ENCODE measurements at regions not wholly inside any gene's neighbourhood (a gene's known extent, or its start where the extent isn't known, plus 50 kb on each side); places are given as distances from the start of the nearest gene placed in this dataset.

DNA sequence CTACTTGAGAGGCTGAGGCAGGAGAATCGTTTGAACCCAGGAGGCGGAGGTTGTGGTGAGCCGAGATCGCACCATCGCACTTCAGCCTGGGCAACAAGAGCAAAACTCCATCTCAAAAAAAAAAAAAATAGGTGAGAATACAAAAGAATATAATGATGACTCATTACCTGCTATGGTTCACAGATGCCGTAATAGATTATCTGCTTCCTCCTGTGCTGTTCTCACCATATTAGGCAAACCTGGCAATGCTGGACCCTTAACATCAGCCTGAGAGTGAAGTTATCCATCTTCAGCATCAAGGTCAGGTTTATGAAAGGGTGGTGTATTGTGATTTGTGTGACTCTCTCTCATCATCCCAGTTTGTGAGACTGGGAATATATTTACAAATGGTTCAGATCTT, 271.3 kb upstream of the CPHXL start:
- Histone ChIP-seq H3K27me3 (ENCODE audit: control insufficient read depth in 2 of 2, insufficient read depth in 2 of 2, low read length in 2 of 2) (no peaks in the 10 kb centered on the region), H3K9me3 (replicated peaks; ENCODE audit: control insufficient read depth, insufficient read depth, low read length) (peaks cover 2% of the 10 kb centered on the region), H3K4me3 (replicated peaks in 1 of 3; ENCODE audit: insufficient read depth in 1 of 3, low read depth in 1 of 3, low read length in 3 of 3) (no peak overlapping the region), H3K27ac (ENCODE audit: insufficient read depth, low read depth, low read length) (no peak overlapping the region), H3K36me3 (ENCODE audit: control insufficient read depth in 2 of 2, extremely low read depth in 1 of 2, insufficient read depth in 2 of 2, low read length in 2 of 2) (no peaks in the 10 kb centered on the region), H3K79me2 (ENCODE audit: control insufficient read depth, insufficient read depth, low read length) (no peaks in the 10 kb centered on the region), H3K4me2 (ENCODE audit: insufficient read depth, low read length) (no peak overlapping the region), H3K4me1 (ENCODE audit: control insufficient read depth, extremely low read depth, insufficient read depth, low read length) (no peaks in the 10 kb centered on the region), H3K9me1 (replicated peaks; ENCODE audit: control insufficient read depth, extremely low read depth, insufficient read depth, low read length) (no peaks in the 10 kb centered on the region), H3K9ac (replicated peaks; ENCODE audit: extremely low read depth, insufficient read depth, low read length) (no peak overlapping the region), H4K20me1 (replicated peaks; ENCODE audit: control insufficient read depth, extremely low read depth, insufficient read depth, low read length) (no peaks in the 10 kb centered on the region), H2AFZ (ENCODE audit: low read depth, low read length) (no peak overlapping the region)
- intact Hi-C loops (cut with micrococcal nuclease) = no loop called here
- dilution Hi-C loops (cut with MboI; ENCODE audit: extremely low pct_ligation_motif_present, low sequenced_read_pairs) = no loop called here
- ChIA-PET POLR2A (no interaction called here), CTCF (no interaction called here)
- DNase-seq (ENCODE audit: low read depth, low spot score) (no peak), FAIRE-seq (no peak)
- no TSS peak for BruUV-seq (replicated peaks)
- TF ChIP-seq, protein P1, sequence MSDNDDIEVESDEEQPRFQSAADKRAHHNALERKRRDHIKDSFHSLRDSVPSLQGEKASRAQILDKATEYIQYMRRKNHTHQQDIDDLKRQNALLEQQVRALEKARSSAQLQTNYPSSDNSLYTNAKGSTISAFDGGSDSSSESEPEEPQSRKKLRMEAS (IDR thresholded peaks at IDR 0.05; ENCODE audit: insufficient read depth, insufficient read length) = no peak
- TF ChIP-seq, protein P2, sequence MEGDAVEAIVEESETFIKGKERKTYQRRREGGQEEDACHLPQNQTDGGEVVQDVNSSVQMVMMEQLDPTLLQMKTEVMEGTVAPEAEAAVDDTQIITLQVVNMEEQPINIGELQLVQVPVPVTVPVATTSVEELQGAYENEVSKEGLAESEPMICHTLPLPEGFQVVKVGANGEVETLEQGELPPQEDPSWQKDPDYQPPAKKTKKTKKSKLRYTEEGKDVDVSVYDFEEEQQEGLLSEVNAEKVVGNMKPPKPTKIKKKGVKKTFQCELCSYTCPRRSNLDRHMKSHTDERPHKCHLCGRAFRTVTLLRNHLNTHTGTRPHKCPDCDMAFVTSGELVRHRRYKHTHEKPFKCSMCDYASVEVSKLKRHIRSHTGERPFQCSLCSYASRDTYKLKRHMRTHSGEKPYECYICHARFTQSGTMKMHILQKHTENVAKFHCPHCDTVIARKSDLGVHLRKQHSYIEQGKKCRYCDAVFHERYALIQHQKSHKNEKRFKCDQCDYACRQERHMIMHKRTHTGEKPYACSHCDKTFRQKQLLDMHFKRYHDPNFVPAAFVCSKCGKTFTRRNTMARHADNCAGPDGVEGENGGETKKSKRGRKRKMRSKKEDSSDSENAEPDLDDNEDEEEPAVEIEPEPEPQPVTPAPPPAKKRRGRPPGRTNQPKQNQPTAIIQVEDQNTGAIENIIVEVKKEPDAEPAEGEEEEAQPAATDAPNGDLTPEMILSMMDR (IDR thresholded peaks at IDR 0.05; ENCODE audit: extremely low read depth in 1 of 2, insufficient read depth in 1 of 2, low read depth in 1 of 2, low read length in 2 of 2) = no peak
- no peak for TF ChIP-seq JUN (IDR thresholded peaks at IDR 0.05; ENCODE audit: borderline replicate concordance, insufficient read depth, insufficient read length, low read depth)
- TF ChIP-seq POLR2A (IDR thresholded peaks at IDR 0.05; ENCODE audit: low read depth, low read length) = no peak

DNA sequence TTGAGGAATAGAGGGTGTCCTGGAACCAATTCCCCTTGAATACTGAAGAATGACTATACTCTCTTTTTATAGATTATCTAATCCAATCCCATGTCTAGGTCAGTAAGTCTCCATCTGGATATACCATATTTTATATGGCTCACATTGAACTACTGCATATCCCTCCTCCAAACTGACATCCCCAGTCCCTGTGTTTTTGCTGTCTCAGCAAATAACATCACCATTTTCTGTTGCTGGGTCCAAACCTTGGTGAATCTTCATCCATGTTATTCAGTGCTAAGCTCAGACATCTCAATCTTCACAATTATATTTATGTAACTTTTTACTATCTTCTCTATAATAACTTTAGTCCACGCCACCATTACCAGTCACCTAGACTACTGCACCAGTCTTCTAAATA, 269.6 kb upstream of the CNTNAP4 start:
- Histone ChIP-seq H2AFZ (ENCODE audit: low read depth, low read length) (no peak overlapping the region), H3K9ac (replicated peaks; ENCODE audit: extremely low read depth, insufficient read depth, low read length) (no peak overlapping the region), H3K27ac (ENCODE audit: insufficient read depth, low read depth, low read length) (no peak overlapping the region), H4K20me1 (replicated peaks; ENCODE audit: control insufficient read depth, extremely low read depth, insufficient read depth, low read length) (no peaks in the 10 kb centered on the region), H3K4me3 (replicated peaks in 1 of 3; ENCODE audit: insufficient read depth in 1 of 3, low read depth in 1 of 3, low read length in 3 of 3) (no peak overlapping the region), H3K27me3 (ENCODE audit: control insufficient read depth in 2 of 2, insufficient read depth in 2 of 2, low read length in 2 of 2) (no peaks in the 10 kb centered on the region), H3K9me1 (replicated peaks; ENCODE audit: control insufficient read depth, extremely low read depth, insufficient read depth, low read length) (no peaks in the 10 kb centered on the region), H3K4me1 (ENCODE audit: control insufficient read depth, extremely low read depth, insufficient read depth, low read length) (no peaks in the 10 kb centered on the region), H3K79me2 (ENCODE audit: control insufficient read depth, insufficient read depth, low read length) (no peaks in the 10 kb centered on the region), H3K36me3 (ENCODE audit: control insufficient read depth in 2 of 2, extremely low read depth in 1 of 2, insufficient read depth in 2 of 2, low read length in 2 of 2) (no peaks in the 10 kb centered on the region), H3K9me3 (replicated peaks; ENCODE audit: control insufficient read depth, insufficient read depth, low read length) (no peaks in the 10 kb centered on the region), H3K4me2 (ENCODE audit: insufficient read depth, low read length) (no peak overlapping the region)
- intact Hi-C loops (cut with micrococcal nuclease) (no loop called here), dilution Hi-C loops (cut with MboI; ENCODE audit: extremely low pct_ligation_motif_present, low sequenced_read_pairs) (no loop called here)
- TF ChIP-seq, protein P1 (IDR thresholded peaks at IDR 0.05; ENCODE audit: insufficient read depth, insufficient read length) = no peak
- TF ChIP-seq MYC (IDR thresholded peaks at IDR 0.05; ENCODE audit: low read depth, low read length) = no peak
- DNase-seq (ENCODE audit: low read depth, low spot score) (no peak), FAIRE-seq (no peak)
- BruUV-seq (replicated peaks) = no TSS peak
- POLR2A ChIA-PET = no interaction called here
- CTCF ChIA-PET = no interaction called here

Measured in endothelial cell of umbilical vein (primary cell).